ENCODE measurements at regions not wholly inside any gene's neighbourhood (a gene's known extent, or its start where the extent isn't known, plus 50 kb on each side); places are given as distances from the start of the nearest gene placed in this dataset.

- Histone ChIP-seq H3K4me3 (ENCODE audit: low read depth in 1 of 3, low read length in 3 of 3) (no peak overlapping the region), H3K27me3 (ENCODE audit: control insufficient read depth in 4 of 4, insufficient read depth in 4 of 4, low read length in 3 of 4) (no peaks in the 10 kb centered on the region), H3K36me3 (ENCODE audit: control insufficient read depth in 4 of 4, insufficient read depth in 3 of 4, low read depth in 1 of 4, low read length in 3 of 4) (no peaks in the 10 kb centered on the region), H3K9ac (ENCODE audit: low read depth in 1 of 2, low read length in 2 of 2) (no peak overlapping the region), H3K4me1 (ENCODE audit: control insufficient read depth in 4 of 4, insufficient read depth in 4 of 4, low read length in 3 of 4) (peaks cover 0 to 3% (median 1%) of the 10 kb centered on the region in 4 donors), H3K27ac (ENCODE audit: low read depth in 1 of 2, low read length in 2 of 2) (no peak overlapping the region), H3K9me3 (ENCODE audit: control insufficient read depth in 4 of 4, low read length in 3 of 4) (no peaks in the 10 kb centered on the region)
- no peak for DNase-seq (ENCODE audit: low spot score)
- no peak for TF ChIP-seq REST (IDR thresholded peaks at IDR 0.05)
- TF ChIP-seq RXRA (IDR thresholded peaks at IDR 0.05): no peak
- no peak for TF ChIP-seq RAD21 (IDR thresholded peaks at IDR 0.05)
- TF ChIP-seq SP1 (IDR thresholded peaks at IDR 0.05): peak; percentile 74
- no peak for TF ChIP-seq ZBTB33 (IDR thresholded peaks at IDR 0.05)
- TF ChIP-seq NR2F2 (IDR thresholded peaks at IDR 0.05): no peak
- TF ChIP-seq GABPA (IDR thresholded peaks at IDR 0.05 in 1 of 2, conservative IDR thresholded peaks at IDR 0.05 in 1 of 2): no peak
- no peak for TF ChIP-seq FOXA2 (IDR thresholded peaks at IDR 0.05)
- peak; percentile 53 for TF ChIP-seq HNF4G (IDR thresholded peaks at IDR 0.05)
- TF ChIP-seq FOXA1 (IDR thresholded peaks at IDR 0.05): no peak
- no peak for TF ChIP-seq EGR1 (IDR thresholded peaks at IDR 0.05; ENCODE audit: low read depth in 2 of 2)
- TF ChIP-seq CTCF (IDR thresholded peaks at IDR 0.05; ENCODE audit: low read depth, low read length, missing input control): no peak
- TF ChIP-seq TAF1 (conservative IDR thresholded peaks at IDR 0.05): no peak
- no peak for TF ChIP-seq JUND (IDR thresholded peaks at IDR 0.05)
- TF ChIP-seq YY1 (IDR thresholded peaks at IDR 0.05): no peak
- no peak for TF ChIP-seq MAX (IDR thresholded peaks at IDR 0.05)
- TF ChIP-seq ATF3 (IDR thresholded peaks at IDR 0.05): no peak
- peak; percentile 70 to 86 for TF ChIP-seq HNF4A (conservative IDR thresholded peaks at IDR 0.05)
- 51% methylated on average over 3 of the region's 3 CpGs for WGBS
These were observed 82.1 kb upstream of the PAK3 start for GRCh38 chrX:111013778-111014455.
